Hepatocyte (in vitro differentiated cells): ENCODE measurements at regions not wholly inside any gene's neighbourhood (a gene's known extent, or its start where the extent isn't known, plus 50 kb on each side); places are given as distances from the start of the nearest gene placed in this dataset.

Experiments
- EZH2 ChIP-seq: fragments of 200-600 bp; sonication (generic); IDR thresholded peaks from 2 replicates; pipeline ENCODE4 v1.6.1; 2016; ENCODE audit warnings: antibody characterized with exemption, mild to moderate bottlenecking, borderline replicate concordance
- TF ChIP-seq, protein P1 (sequence below): fragments of 200-600 bp; sonication (generic); IDR thresholded peaks from 2 replicates; pipeline ENCODE4 v1.5.1; 2016; ENCODE audit warnings: antibody characterized with exemption, mild to moderate bottlenecking; ENCODE audit not compliant: poor library complexity

DNA sequence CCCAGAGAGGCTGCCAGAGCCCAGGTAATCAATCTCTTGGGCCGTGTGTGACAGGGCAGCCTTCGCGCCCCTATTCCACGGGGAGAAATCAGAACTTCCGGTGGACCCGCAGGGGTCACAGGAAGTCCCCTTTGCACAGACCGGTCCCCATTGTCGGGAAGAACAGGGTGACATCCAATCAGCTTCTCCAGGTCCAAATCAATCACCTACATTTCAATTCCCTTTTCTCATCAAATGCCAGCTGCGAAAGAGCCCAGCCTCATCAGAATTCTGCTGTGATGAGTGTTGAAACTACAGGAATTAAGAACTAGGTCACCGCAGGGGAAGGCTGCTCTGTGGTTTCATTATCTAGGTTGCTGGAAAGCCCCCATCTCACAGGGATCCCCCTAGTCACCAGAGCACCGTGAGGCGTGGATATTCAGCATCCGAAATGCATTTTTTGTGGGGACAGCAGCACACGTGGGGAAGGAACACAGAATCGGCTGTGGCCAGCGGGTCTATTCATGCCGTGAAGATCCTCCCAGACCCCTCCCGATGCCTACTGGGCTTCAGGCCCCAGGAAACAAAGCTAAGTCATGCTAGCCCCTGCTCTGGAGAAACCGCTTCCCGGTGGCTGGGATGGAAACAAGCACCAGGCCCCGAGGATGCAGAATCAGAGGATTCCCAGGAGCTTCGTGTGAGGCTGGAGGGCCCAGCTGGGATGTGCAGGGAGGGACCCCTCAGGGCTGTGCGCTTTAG lies 193.7 kb upstream of the ID2 start:
- TF ChIP-seq, protein P1, sequence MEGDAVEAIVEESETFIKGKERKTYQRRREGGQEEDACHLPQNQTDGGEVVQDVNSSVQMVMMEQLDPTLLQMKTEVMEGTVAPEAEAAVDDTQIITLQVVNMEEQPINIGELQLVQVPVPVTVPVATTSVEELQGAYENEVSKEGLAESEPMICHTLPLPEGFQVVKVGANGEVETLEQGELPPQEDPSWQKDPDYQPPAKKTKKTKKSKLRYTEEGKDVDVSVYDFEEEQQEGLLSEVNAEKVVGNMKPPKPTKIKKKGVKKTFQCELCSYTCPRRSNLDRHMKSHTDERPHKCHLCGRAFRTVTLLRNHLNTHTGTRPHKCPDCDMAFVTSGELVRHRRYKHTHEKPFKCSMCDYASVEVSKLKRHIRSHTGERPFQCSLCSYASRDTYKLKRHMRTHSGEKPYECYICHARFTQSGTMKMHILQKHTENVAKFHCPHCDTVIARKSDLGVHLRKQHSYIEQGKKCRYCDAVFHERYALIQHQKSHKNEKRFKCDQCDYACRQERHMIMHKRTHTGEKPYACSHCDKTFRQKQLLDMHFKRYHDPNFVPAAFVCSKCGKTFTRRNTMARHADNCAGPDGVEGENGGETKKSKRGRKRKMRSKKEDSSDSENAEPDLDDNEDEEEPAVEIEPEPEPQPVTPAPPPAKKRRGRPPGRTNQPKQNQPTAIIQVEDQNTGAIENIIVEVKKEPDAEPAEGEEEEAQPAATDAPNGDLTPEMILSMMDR: no peak
- TF ChIP-seq EZH2: no peak
